ENCODE measurements at regions not wholly inside any gene's neighbourhood (a gene's known extent, or its start where the extent isn't known, plus 50 kb on each side); places are given as distances from the start of the nearest gene placed in this dataset.

GRCh38 chr3:117674321-117674720 lies 964.7 kb downstream of the TUSC7 start:
- Histone ChIP-seq H3K27ac (no peak overlapping the region), H3K4me3 (no peak overlapping the region), H3K4me1 (no peaks in the 10 kb centered on the region), H3K9me3 (no peaks in the 10 kb centered on the region), H3K27me3 (no peaks in the 10 kb centered on the region), H3K36me3 (no peaks in the 10 kb centered on the region), H3K9ac (ENCODE audit: low read depth in 2 of 2, low read length in 2 of 2) (no peak overlapping the region)
- intact Hi-C loops (cut with DNase I): no loop called here
- TF ChIP-seq CTCF (IDR thresholded peaks at IDR 0.05): no peak
- no peak for DNase-seq

- DNase-seq: no peak
- intact Hi-C loops (cut with DNase I): no loop called here
- TF ChIP-seq CTCF (IDR thresholded peaks at IDR 0.05): no peak
- Histone ChIP-seq H3K27ac (no peak overlapping the region), H3K4me1 (no peaks in the 10 kb centered on the region), H3K4me3 (no peak overlapping the region), H3K9me3 (no peaks in the 10 kb centered on the region), H3K36me3 (no peaks in the 10 kb centered on the region), H3K27me3 (no peaks in the 10 kb centered on the region), H3K9ac (ENCODE audit: low read depth in 2 of 2, low read length in 2 of 2) (no peak overlapping the region)
Measured at GRCh38 chr3:117681619-117682018, 972.0 kb downstream of the TUSC7 start.

- no peak for DNase-seq
- TF ChIP-seq CTCF (IDR thresholded peaks at IDR 0.05): no peak
- intact Hi-C loops (cut with DNase I): no loop called here
- H3K9me3 ChIP-seq: no peaks in the 10 kb centered on the region
- H3K27me3 ChIP-seq: no peaks in the 10 kb centered on the region
- no peak overlapping the region for H3K4me3 ChIP-seq
- H3K27ac ChIP-seq: no peak overlapping the region
- H3K9ac ChIP-seq (ENCODE audit: low read depth in 2 of 2, low read length in 2 of 2): no peak overlapping the region
- H3K4me1 ChIP-seq: no peaks in the 10 kb centered on the region
- no peaks in the 10 kb centered on the region for H3K36me3 ChIP-seq
Measured at GRCh38 chr3:117687096-117687495, 977.5 kb downstream of the TUSC7 start.

GRCh38 chr3:117688583-117688982 lies 979.0 kb downstream of the TUSC7 start:
- Histone ChIP-seq H3K27ac (no peak overlapping the region), H3K9me3 (no peaks in the 10 kb centered on the region), H3K36me3 (no peaks in the 10 kb centered on the region), H3K27me3 (no peaks in the 10 kb centered on the region), H3K9ac (ENCODE audit: low read depth in 2 of 2, low read length in 2 of 2) (no peak overlapping the region), H3K4me3 (no peak overlapping the region), H3K4me1 (no peaks in the 10 kb centered on the region)
- intact Hi-C loops (cut with DNase I): no loop called here
- no peak for TF ChIP-seq CTCF (IDR thresholded peaks at IDR 0.05)
- DNase-seq: no peak

GRCh38 chr3:117691526-117691925 lies 981.9 kb downstream of the TUSC7 start:
- Histone ChIP-seq H3K4me1 (no peaks in the 10 kb centered on the region), H3K9me3 (no peaks in the 10 kb centered on the region), H3K4me3 (no peak overlapping the region), H3K9ac (ENCODE audit: low read depth in 2 of 2, low read length in 2 of 2) (no peak overlapping the region), H3K27ac (no peak overlapping the region), H3K27me3 (no peaks in the 10 kb centered on the region), H3K36me3 (no peaks in the 10 kb centered on the region)
- no peak for DNase-seq
- intact Hi-C loops (cut with DNase I): no loop called here
- no peak for TF ChIP-seq CTCF (IDR thresholded peaks at IDR 0.05)

All from colonic mucosa (tissue), 4 donors.